ENCODE measurements at regions not wholly inside any gene's neighbourhood (a gene's known extent, or its start where the extent isn't known, plus 50 kb on each side); places are given as distances from the start of the nearest gene placed in this dataset.

DNA sequence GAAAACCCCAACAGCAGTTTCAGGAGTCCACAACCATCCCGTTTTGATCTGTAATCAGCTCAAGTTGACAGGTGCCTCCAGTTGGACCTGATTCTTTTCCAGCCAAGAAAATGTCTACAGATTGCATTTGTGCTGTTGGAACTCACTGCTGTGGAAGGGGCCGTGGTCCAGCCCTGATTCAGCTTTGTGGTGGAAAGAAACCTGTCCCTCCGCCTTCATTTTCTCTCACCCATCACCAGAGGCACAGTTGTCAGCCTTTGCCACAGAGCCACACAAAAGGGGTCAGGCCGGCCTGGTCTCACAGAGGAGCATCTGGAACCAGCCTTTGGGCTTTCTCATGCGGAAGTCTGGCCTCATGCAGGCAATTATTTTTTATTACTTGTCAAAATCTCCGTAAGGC lies 483.6 kb downstream of the GADD45G start:
- TF ChIP-seq POLR2A (IDR thresholded peaks at IDR 0.05): no peak
- TF ChIP-seq, protein P1, sequence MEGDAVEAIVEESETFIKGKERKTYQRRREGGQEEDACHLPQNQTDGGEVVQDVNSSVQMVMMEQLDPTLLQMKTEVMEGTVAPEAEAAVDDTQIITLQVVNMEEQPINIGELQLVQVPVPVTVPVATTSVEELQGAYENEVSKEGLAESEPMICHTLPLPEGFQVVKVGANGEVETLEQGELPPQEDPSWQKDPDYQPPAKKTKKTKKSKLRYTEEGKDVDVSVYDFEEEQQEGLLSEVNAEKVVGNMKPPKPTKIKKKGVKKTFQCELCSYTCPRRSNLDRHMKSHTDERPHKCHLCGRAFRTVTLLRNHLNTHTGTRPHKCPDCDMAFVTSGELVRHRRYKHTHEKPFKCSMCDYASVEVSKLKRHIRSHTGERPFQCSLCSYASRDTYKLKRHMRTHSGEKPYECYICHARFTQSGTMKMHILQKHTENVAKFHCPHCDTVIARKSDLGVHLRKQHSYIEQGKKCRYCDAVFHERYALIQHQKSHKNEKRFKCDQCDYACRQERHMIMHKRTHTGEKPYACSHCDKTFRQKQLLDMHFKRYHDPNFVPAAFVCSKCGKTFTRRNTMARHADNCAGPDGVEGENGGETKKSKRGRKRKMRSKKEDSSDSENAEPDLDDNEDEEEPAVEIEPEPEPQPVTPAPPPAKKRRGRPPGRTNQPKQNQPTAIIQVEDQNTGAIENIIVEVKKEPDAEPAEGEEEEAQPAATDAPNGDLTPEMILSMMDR (IDR thresholded peaks at IDR 0.05): no peak
